OCI-LY7 (cell line): ENCODE measurements at regions not wholly inside any gene's neighbourhood (a gene's known extent, or its start where the extent isn't known, plus 50 kb on each side); places are given as distances from the start of the nearest gene placed in this dataset.

ENCODE experiments used
- CTCF ChIP-seq: fragments of 200-600 bp; sonication (generic); conservative IDR thresholded peaks from 2 replicates; pipeline ENCODE4 v1.5.1; 2014; ENCODE audit warnings: mild to moderate bottlenecking, antibody characterized with exemption, low read length, moderate library complexity, mixed read lengths
- EZH2phosphoT487 ChIP-seq: fragments of 200-600 bp; sonication (generic); IDR thresholded peaks from 2 replicates; pipeline ENCODE4 v1.6.1; 2018; ENCODE audit warnings: low read depth, borderline replicate concordance, mild to moderate bottlenecking, mixed run types, antibody characterized with exemption, low read length, moderate library complexity, mixed read lengths

GRCh38 chr3:105979961-105980360 is 111.1 kb upstream of the CBLB start:
- no peak for TF ChIP-seq CTCF
- no peak for TF ChIP-seq EZH2phosphoT487
